Ovary (tissue), 3 donors: ENCODE measurements at regions not wholly inside any gene's neighbourhood (a gene's known extent, or its start where the extent isn't known, plus 50 kb on each side); places are given as distances from the start of the nearest gene placed in this dataset.

ENCODE experiments used
- CTCF ChIP-seq, 3 donors: fragments of 450-650 bp in 2 of 3; fragments of 200-600 bp in 1 of 3; IDR thresholded peaks; one replicate each; pipeline versions ENCODE4 v1.5.1 to v1.8.0; 2016 to 2022; ENCODE audit warnings: antibody characterized with exemption in 3 of 3, mild to moderate bottlenecking in 1 of 3
- EP300 ChIP-seq: sonication (generic); formaldehyde crosslinking; IDR thresholded peaks from one replicate; pipeline ENCODE4 v1.6.1; 2017; ENCODE audit warnings: antibody characterized with exemption
- POLR2A ChIP-seq: fragments of 450-650 bp; IDR thresholded peaks from one replicate; pipeline ENCODE4 v1.6.1; 2017; ENCODE audit warnings: antibody characterized with exemption, mild to moderate bottlenecking, moderate library complexity
- donor health status: DM: no; HTN: no; CAD: no.

DNA sequence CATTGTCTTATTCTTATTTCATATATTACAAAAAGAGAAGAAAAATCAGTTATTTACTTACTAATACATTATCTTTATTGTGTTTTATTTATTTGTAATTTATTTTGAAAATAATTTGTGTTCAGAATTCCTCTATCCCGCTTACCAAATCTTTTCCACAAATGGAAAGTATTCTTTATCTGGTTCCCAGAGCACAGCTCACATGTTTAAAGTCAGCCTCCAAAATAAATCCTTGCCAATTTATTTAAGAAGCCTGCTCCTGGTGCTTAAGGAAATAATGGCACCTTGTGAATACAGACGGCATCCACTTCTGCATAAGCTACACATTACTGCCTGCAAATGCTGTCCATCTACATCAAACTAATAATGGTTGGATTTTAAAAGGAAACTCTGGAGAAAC lies 435.4 kb downstream of the MTRR start:
- no peak for TF ChIP-seq CTCF (IDR thresholded peaks at IDR 0.05)
- TF ChIP-seq EP300: no peak
- no peak for TF ChIP-seq POLR2A
